Thymus (tissue), 11 donors: ENCODE measurements at regions not wholly inside any gene's neighbourhood (a gene's known extent, or its start where the extent isn't known, plus 50 kb on each side); places are given as distances from the start of the nearest gene placed in this dataset.

Experiments used
- DNase-seq, 9 donors: peaks; one replicate each; pipeline ENCODE4 v3.0.0-alpha.2; 2013; ENCODE audit warnings: low spot score in 9 of 9, low read depth in 6 of 9, missing footprints in 1 of 9
- H3K27ac ChIP-seq, 2 donors: one replicate each; pipeline ENCODE4 v1.5.1; 2013; ENCODE audit warnings: control low read depth in 1 of 2, low read depth in 1 of 2, low read length in 1 of 2, mild to moderate bottlenecking in 1 of 2, moderate library complexity in 1 of 2
- H3K27me3 ChIP-seq, 2 donors: one replicate each; pipeline ENCODE4 v1.5.1; 2013; ENCODE audit warnings: low read length in 1 of 2; ENCODE audit not compliant: control insufficient read depth in 2 of 2, insufficient read depth in 1 of 2
- H3K36me3 ChIP-seq, 2 donors: one replicate each; pipeline ENCODE4 v1.5.1; 2013; ENCODE audit warnings: low read length in 1 of 2, mild to moderate bottlenecking in 1 of 2, moderate library complexity in 1 of 2; ENCODE audit not compliant: control insufficient read depth in 2 of 2, insufficient read depth in 2 of 2
- H3K4me1 ChIP-seq, 2 donors: one replicate each; pipeline ENCODE4 v1.5.1; 2013; ENCODE audit warnings: low read length in 2 of 2; ENCODE audit not compliant: control insufficient read depth in 2 of 2, insufficient read depth in 2 of 2
- H3K4me3 ChIP-seq, 2 donors: one replicate each; pipeline ENCODE4 v1.5.1; 2013; ENCODE audit warnings: low read length in 2 of 2, control low read depth in 1 of 2, mild to moderate bottlenecking in 1 of 2
- H3K9me3 ChIP-seq, 2 donors: one replicate each; pipeline ENCODE4 v1.5.1; 2013; ENCODE audit warnings: low read length in 1 of 2, mild to moderate bottlenecking in 1 of 2; ENCODE audit not compliant: control insufficient read depth in 2 of 2, insufficient read depth in 1 of 2
- WGBS: extraction: QIAGEN DNeasy Blood & Tissue Kit; methylation state at CpG from one replicate; pipeline ENCODE4 v1.1.7; 2013; 5-methylcytosine and 5-hydroxymethylcytosine counted together
- donor health status: healthy.

DNA sequence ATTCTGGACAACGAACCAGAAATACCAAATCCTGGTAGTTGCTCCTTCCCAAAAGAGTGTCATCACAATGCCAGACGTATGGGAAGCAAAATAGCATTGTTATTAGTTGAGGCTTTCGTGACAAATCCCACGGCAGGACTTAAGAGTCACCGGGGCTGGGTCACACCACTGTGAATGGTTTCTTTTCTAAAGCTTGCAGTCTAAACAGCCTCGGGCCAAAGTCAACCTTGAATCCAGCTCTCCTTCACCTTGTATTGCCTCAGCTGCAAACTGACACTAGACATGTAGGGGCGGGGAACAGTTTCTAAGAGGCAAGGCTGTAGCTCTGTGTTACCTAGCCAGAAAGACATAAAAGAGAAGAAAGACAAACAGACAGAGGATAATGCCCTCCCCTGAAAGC, 734.8 kb downstream of the MED13L start:
- Histone ChIP-seq H3K36me3 (no peaks in the 10 kb centered on the region), H3K9me3 (no peaks in the 10 kb centered on the region), H3K27ac (no peak overlapping the region), H3K4me3 (no peak overlapping the region), H3K27me3 (no peaks in the 10 kb centered on the region), H3K4me1 (no peaks in the 10 kb centered on the region)
- DNase-seq, result no peak
- 91% methylated on average over 7 of the region's 7 CpGs for WGBS

DNA sequence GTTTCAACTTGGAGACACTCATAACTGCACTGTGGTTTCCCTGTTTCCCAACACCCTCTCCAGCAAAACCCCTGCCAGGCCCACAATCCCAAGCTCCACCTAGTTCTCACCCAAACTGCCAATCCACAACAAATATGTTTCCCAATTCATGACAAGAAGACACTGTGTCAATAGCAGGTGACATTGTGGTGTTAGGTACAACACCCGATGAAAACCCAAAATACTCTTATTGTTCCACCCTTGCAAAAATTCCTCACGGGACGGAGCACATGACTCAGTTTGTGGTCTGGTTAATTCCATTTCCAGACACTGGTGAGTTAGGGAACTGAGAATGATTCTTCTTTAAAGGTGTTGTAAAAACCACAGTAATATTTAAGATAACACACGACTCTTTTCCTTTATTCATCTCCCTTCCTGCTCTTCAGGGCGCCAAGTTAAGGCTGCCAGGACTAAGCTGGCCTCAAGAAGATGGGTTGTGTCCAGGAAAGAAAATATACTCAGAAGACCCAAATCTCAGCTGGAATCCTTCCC, 735.5 kb downstream of the MED13L start:
- Histone ChIP-seq H3K4me3 (no peak overlapping the region), H3K27ac (no peak overlapping the region), H3K36me3 (no peaks in the 10 kb centered on the region), H3K9me3 (no peaks in the 10 kb centered on the region), H3K27me3 (no peaks in the 10 kb centered on the region), H3K4me1 (no peaks in the 10 kb centered on the region)
- WGBS, result 95% methylated on average over 5 of the region's 5 CpGs
- no peak for DNase-seq

DNA sequence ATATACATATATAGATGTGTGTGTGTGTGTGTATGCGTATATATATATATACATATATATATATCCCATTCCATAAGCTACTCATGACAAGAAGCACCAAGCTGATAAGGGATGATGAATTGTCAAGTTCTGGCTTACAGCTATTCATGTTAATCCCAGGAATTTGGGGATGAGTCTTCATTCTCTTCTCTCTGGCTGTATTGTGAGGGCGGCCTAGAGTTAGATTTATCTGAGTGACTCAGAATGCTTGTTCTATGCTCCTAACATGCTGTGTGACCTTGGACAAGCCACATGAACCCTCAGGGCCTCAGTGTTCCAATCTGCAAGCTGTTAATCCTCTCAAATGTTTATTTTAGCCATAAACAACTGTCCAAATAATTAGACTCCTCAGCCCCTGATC, 749.0 kb downstream of the MED13L start:
- Histone ChIP-seq H3K27ac (no peak overlapping the region), H3K27me3 (no peaks in the 10 kb centered on the region), H3K9me3 (no peaks in the 10 kb centered on the region), H3K36me3 (no peaks in the 10 kb centered on the region), H3K4me1 (no peaks in the 10 kb centered on the region), H3K4me3 (no peak overlapping the region)
- DNase-seq, result no peak
- WGBS, result 97% methylated on average over 2 of the region's 2 CpGs

DNA sequence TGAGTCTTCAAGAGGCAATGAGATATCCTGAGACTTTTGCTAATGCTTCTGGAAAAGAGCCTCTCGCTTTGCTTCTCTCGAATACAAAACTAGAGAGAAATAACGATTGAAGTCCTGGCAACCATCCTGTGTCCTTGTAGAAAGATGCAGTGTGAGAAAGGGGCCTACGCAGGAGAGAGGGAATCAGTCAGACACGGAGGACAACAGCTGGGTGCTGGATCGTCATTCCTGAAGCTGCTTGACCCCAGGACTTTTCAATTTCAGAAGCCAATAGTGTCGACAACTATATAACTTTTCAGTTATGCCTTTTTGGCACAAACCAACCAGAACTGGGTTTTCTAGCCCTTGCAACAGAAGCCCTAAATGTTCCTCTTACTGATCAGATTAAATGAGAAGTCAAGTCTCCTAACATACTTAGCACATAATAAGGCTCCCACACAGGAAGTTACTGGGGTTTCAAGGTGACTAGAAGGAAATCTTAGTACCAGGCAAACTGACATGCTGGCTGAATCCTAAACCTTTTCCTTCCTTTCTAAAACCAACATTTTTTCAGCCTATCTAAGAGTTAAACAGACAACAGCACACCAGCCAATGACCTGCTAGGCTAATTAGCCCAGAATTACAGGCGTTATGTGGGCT, 755.6 kb downstream of the MED13L start:
- Histone ChIP-seq H3K4me1 (no peaks in the 10 kb centered on the region), H3K27ac (no peak overlapping the region), H3K4me3 (no peak overlapping the region), H3K9me3 (no peaks in the 10 kb centered on the region), H3K36me3 (no peaks in the 10 kb centered on the region), H3K27me3 (no peaks in the 10 kb centered on the region)
- no peak for DNase-seq
- 70% methylated on average over 8 of the region's 8 CpGs for WGBS

DNA sequence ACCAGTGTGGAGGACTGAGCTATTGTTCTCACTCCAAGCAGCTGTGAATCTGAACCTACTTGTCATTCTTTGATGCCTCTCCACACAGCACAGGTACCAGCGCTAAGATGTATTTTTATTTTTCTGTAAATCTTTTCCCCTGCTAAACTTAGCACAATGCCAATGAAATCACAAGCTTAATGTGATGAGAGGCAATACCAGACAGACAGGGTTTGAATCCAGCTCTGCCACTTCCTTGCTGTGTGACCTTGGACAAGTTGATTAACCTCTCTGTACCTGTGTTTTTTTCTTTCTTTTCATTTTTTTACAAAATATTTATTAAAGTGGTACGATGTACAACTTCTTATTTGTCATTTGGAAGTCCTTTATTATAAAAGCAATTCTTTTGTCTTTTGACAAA, 757.6 kb downstream of the MED13L start:
- Histone ChIP-seq H3K4me3 (no peak overlapping the region), H3K4me1 (no peaks in the 10 kb centered on the region), H3K27ac (no peak overlapping the region), H3K9me3 (no peaks in the 10 kb centered on the region), H3K36me3 (no peaks in the 10 kb centered on the region), H3K27me3 (no peaks in the 10 kb centered on the region)
- whole genome bisulfite sequencing, result 88% methylated on average over 2 of the region's 2 CpGs
- DNase-seq, result no peak

DNA sequence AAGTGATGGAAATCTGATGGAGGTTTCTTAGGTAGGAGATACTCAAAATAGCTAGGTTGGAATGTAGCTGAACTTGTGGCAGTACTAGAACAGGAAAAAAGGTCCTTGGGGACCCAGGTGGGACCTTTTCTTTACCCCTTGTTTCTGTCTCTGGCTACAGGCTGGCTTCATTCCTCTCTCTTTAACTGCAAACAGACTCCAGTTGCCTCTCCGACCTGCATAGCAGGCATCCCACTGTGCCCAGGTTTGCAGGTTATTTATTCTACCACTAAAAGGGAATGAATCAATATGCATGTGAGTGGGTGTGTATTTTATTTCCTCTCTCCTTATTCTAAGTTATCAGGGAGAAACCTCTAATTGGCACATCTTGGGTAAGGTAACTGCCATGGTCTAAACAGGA, 758.1 kb downstream of the MED13L start:
- no peaks in the 10 kb centered on the region for H3K4me1 ChIP-seq
- WGBS, result 91% methylated on average over 1 of the region's 1 CpG

DNA sequence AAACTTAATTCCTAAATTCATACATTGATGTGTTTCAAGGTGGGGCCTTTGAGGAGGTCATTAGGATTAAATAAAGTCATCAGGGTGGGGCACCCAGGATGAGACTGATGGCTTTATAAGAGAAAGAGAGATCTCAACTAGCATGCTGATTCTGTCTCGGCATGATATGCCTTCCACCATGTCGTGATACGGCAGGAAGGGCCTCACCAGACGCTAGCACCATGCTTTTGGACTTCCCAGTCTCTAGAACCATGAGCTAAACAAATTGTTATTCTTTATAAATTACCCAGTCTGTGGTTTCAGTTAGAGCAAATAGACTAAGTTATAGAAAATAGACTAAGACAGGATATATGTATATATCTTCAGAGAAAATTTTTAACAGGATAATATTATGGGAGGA, 759.6 kb downstream of the MED13L start:
- H3K4me3 ChIP-seq, result no peak overlapping the region
- H3K36me3 ChIP-seq, result no peaks in the 10 kb centered on the region
- no peaks in the 10 kb centered on the region for H3K4me1 ChIP-seq
- H3K27me3 ChIP-seq, result no peaks in the 10 kb centered on the region
- no peaks in the 10 kb centered on the region for H3K9me3 ChIP-seq
- DNase-seq, result no peak
- 68% methylated on average over 4 of the region's 4 CpGs for WGBS
- H3K27ac ChIP-seq, result no peak overlapping the region

More for the DNA sequence above, 758.1 kb downstream of the MED13L start:
- DNase-seq, result no peak
- Histone ChIP-seq H3K27me3 (no peaks in the 10 kb centered on the region), H3K9me3 (no peaks in the 10 kb centered on the region), H3K36me3 (no peaks in the 10 kb centered on the region), H3K27ac (no peak overlapping the region), H3K4me3 (no peak overlapping the region)

DNA sequence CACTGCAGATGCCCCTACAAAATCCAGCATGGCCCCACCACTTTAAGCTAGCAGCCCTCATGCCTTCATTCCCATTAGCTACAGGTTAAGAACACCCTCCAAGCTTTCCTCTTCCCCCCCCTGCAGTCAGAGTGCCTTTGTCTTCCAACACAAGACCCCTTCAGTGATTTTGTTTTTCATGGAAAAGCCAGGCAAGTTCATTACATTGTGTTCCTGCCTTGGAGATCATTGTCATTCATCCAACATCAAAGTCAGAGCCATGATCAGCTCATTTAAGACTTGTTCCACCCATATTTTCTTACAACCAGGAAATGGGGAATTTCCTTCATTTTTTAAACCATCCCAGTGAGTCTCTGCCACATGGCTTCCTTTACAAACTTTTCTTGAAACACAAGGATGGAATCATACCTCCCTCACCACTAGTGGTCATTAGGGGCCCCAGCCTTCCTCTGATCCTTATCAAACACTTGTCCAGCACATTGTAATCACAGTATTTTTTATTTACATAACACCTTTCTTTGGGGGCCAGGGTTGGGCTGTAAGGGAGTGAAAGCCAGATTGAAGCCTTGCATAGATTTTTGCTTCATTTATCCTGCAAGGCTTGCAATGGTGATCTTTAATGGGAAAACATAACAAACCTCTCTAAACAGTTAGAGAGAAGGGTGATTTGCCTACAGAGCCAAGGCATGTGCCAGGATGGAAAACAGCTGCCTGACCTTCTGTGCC, 765.3 kb downstream of the MED13L start:
- Histone ChIP-seq H3K4me3 (no peak overlapping the region), H3K4me1 (no peaks in the 10 kb centered on the region), H3K27me3 (no peaks in the 10 kb centered on the region), H3K27ac (no peak overlapping the region), H3K9me3 (no peaks in the 10 kb centered on the region), H3K36me3 (no peaks in the 10 kb centered on the region)
- no peak for DNase-seq

DNA sequence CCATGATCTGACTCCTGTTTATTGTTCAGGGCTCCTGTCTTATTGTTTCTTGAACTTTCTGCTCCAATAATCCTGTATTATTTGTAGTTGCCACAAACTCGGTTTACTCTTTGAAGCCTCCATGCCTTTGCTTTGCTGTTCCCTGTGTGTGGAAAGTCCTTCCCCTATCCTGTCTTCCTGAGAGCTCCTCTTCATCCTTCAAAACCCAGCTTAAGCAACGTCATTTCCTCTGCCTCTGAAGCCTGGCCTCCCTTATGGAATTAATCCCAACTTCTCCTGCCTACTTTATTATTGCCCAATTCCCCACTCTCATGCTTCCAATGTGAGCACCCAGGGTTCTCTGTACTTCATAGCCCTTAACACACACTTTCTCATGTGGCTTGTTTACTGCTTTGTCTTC, 766.2 kb downstream of the MED13L start:
- Histone ChIP-seq H3K36me3 (no peaks in the 10 kb centered on the region), H3K27me3 (no peaks in the 10 kb centered on the region), H3K4me3 (no peak overlapping the region), H3K27ac (no peak overlapping the region), H3K9me3 (no peaks in the 10 kb centered on the region), H3K4me1 (no peaks in the 10 kb centered on the region)
- no peak for DNase-seq
- 74% methylated on average over 2 of the region's 2 CpGs for WGBS
